ENCODE measurements at regions not wholly inside any gene's neighbourhood (a gene's known extent, or its start where the extent isn't known, plus 50 kb on each side); places are given as distances from the start of the nearest gene placed in this dataset.

GRCh38 chr6:73903155-73903554, 207.2 kb downstream of the CD109 start:
- peaks cover 0 to 47% (median 32%) of the 10 kb centered on the region in 8 donors for H3K9me3 ChIP-seq
- 69 to 97% (median 86%) methylated on average over 4 to 14 of the region's 14 CpGs for WGBS, 5 donors
- H3K27me3 ChIP-seq (replicated peaks in 1 of 7), result no peaks in the 10 kb centered on the region
- intact Hi-C loops (cut with DNase I; ENCODE audit: low total_unique reads), result no loop called here
- DNase-seq, result no peak
- H3K4me3 ChIP-seq, result no peak overlapping the region
- H3K27ac ChIP-seq, result no peak overlapping the region
- no peaks in the 10 kb centered on the region for H3K4me1 ChIP-seq
- H3K36me3 ChIP-seq, result no peaks in the 10 kb centered on the region
- TF ChIP-seq CTCF (IDR thresholded peaks at IDR 0.05 in 8 of 11, conservative IDR thresholded peaks at IDR 0.05 in 3 of 11), result no peak
- TF ChIP-seq POLR2AphosphoS5 (IDR thresholded peaks at IDR 0.05), result no peak
- TF ChIP-seq POLR2A (IDR thresholded peaks at IDR 0.05), result no peak

- TF ChIP-seq POLR2A (IDR thresholded peaks at IDR 0.05) (no peak), CTCF (IDR thresholded peaks at IDR 0.05 in 8 of 11, conservative IDR thresholded peaks at IDR 0.05 in 3 of 11) (no peak), POLR2AphosphoS5 (IDR thresholded peaks at IDR 0.05) (no peak)
- H3K9me3 ChIP-seq, result peaks cover 0 to 47% (median 32%) of the 10 kb centered on the region in 8 donors
- no peak overlapping the region for H3K4me3 ChIP-seq
- H3K27ac ChIP-seq, result no peak overlapping the region
- intact Hi-C loops (cut with DNase I; ENCODE audit: low total_unique reads), result no loop called here
- H3K27me3 ChIP-seq (replicated peaks in 1 of 7), result no peaks in the 10 kb centered on the region
- no peaks in the 10 kb centered on the region for H3K4me1 ChIP-seq
- no peak for DNase-seq
- no peaks in the 10 kb centered on the region for H3K36me3 ChIP-seq
Measured at GRCh38 chr6:73901986-73902385, 206.0 kb downstream of the CD109 start.

GRCh38 chr6:73901311-73901710, 205.3 kb downstream of the CD109 start:
- Histone ChIP-seq H3K4me1 (no peaks in the 10 kb centered on the region), H3K36me3 (no peaks in the 10 kb centered on the region), H3K27ac (no peak overlapping the region), H3K4me3 (no peak overlapping the region), H3K9me3 (peaks cover 0 to 47% (median 32%) of the 10 kb centered on the region in 8 donors), H3K27me3 (replicated peaks in 1 of 7) (no peaks in the 10 kb centered on the region)
- no peak for DNase-seq
- no peak for TF ChIP-seq CTCF (IDR thresholded peaks at IDR 0.05 in 8 of 11, conservative IDR thresholded peaks at IDR 0.05 in 3 of 11)
- no peak for TF ChIP-seq POLR2AphosphoS5 (IDR thresholded peaks at IDR 0.05)
- no peak for TF ChIP-seq POLR2A (IDR thresholded peaks at IDR 0.05)
- intact Hi-C loops (cut with DNase I; ENCODE audit: low total_unique reads), result no loop called here

- H3K4me3 ChIP-seq, result no peak overlapping the region
- H3K36me3 ChIP-seq, result no peaks in the 10 kb centered on the region
- intact Hi-C loops (cut with DNase I; ENCODE audit: low total_unique reads), result no loop called here
- H3K27me3 ChIP-seq (replicated peaks in 1 of 7), result no peaks in the 10 kb centered on the region
- H3K9me3 ChIP-seq, result peaks cover 0 to 31% (median 27%) of the 10 kb centered on the region in 8 donors
- DNase-seq, result no peak
- H3K27ac ChIP-seq, result no peak overlapping the region
- no peak for TF ChIP-seq CTCF (IDR thresholded peaks at IDR 0.05 in 8 of 11, conservative IDR thresholded peaks at IDR 0.05 in 3 of 11)
- no peak for TF ChIP-seq POLR2A (IDR thresholded peaks at IDR 0.05)
- no peak for TF ChIP-seq POLR2AphosphoS5 (IDR thresholded peaks at IDR 0.05)
- WGBS, 5 donors, result 46 to 81% (median 67%) methylated on average over 3 of the region's 3 CpGs
- no peaks in the 10 kb centered on the region for H3K4me1 ChIP-seq
Measured at GRCh38 chr6:73898599-73898998, 202.6 kb downstream of the CD109 start.
